Spleen (tissue), 11 donors: ENCODE measurements at regions not wholly inside any gene's neighbourhood (a gene's known extent, or its start where the extent isn't known, plus 50 kb on each side); places are given as distances from the start of the nearest gene placed in this dataset.

Experiments
- DNase-seq: peaks from one replicate; pipeline ENCODE4 v3.0.0-alpha.2; 2020
- H3K27ac ChIP-seq, 8 donors: fragments of 200-600 bp; sonication (generic) in 7 of 8; 1 replicate in 4 of 8; 2 replicates in 4 of 8; pipeline versions ENCODE4 v1.5.0 to v1.8.0; 2016 to 2021; ENCODE audit warnings: inconsistent platforms in 4 of 8, mild to moderate bottlenecking in 4 of 8, moderate library complexity in 1 of 8
- H3K27me3 ChIP-seq, 7 donors: fragments of 200-600 bp; sonication (generic) in 6 of 7; replicated peaks in 1 of 7; 1 replicate in 4 of 7; 2 replicates in 3 of 7; pipeline versions ENCODE4 v1.5.0 to v1.8.0; 2016 to 2021; ENCODE audit warnings: inconsistent platforms in 3 of 7, mild to moderate bottlenecking in 1 of 7
- H3K36me3 ChIP-seq, 6 donors: fragments of 200-600 bp; sonication (generic) in 5 of 6; 1 replicate in 4 of 6; 2 replicates in 2 of 6; pipeline versions ENCODE4 v1.5.0 to v1.8.0; 2016 to 2021; ENCODE audit warnings: inconsistent platforms in 2 of 6
- H3K4me1 ChIP-seq, 6 donors: fragments of 200-600 bp; sonication (generic) in 5 of 6; 1 replicate in 3 of 6; 2 replicates in 3 of 6; pipeline versions ENCODE4 v1.5.0 to v1.8.0; 2016 to 2021; ENCODE audit warnings: inconsistent platforms in 3 of 6
- H3K4me3 ChIP-seq, 8 donors: fragments of 200-600 bp; sonication (generic) in 7 of 8; 1 replicate in 4 of 8; 2 replicates in 4 of 8; pipeline versions ENCODE4 v1.5.0 to v1.8.0; 2016 to 2021; ENCODE audit warnings: inconsistent platforms in 4 of 8, mild to moderate bottlenecking in 4 of 8, moderate library complexity in 2 of 8
- H3K9me3 ChIP-seq, 8 donors: fragments of 200-600 bp; sonication (generic) in 7 of 8; 1 replicate in 4 of 8; 2 replicates in 4 of 8; pipeline versions ENCODE4 v1.5.0 to v1.8.0; 2016 to 2021; ENCODE audit warnings: inconsistent platforms in 4 of 8
- POLR2A ChIP-seq, 3 donors: fragments of 450-650 bp; IDR thresholded peaks; one replicate each; pipeline ENCODE4 v1.5.1; 2017; ENCODE audit warnings: antibody characterized with exemption in 3 of 3, mild to moderate bottlenecking in 1 of 3
- POLR2AphosphoS5 ChIP-seq, 3 donors: sonication (generic); formaldehyde crosslinking; IDR thresholded peaks; one replicate each; pipeline ENCODE4 v1.5.1; 2017; ENCODE audit warnings: antibody characterized with exemption in 3 of 3
- WGBS, 5 donors: extraction: QIAGEN DNeasy Blood & Tissue Kit in 3 of 5; methylation state at CpG; one replicate each; pipeline versions ENCODE4 v1.1.5 to v1.1.7; 2013 to 2018; 5-methylcytosine and 5-hydroxymethylcytosine counted together
- intact Hi-C: fragments of 100-400 bp; cut with DNase I; formaldehyde crosslinking; loops from one replicate; pipeline ENCODE4 v1.15.0; 2023; ENCODE audit warnings: low total_unique reads
- TF ChIP-seq, protein P1 (sequence below), 11 experiments: fragments of 200-600 bp in 7 of 11; fragments of 450-650 bp in 4 of 11; sonication (generic) in 4 of 11; IDR thresholded peaks in 8 of 11; conservative IDR thresholded peaks in 3 of 11; 1 replicate in 7 of 11; 2 replicates in 4 of 11; pipeline versions ENCODE4 v1.4.0 to v1.8.0; 2016 to 2021; ENCODE audit warnings: antibody characterized with exemption in 11 of 11, inconsistent platforms in 4 of 11, mild to moderate bottlenecking in 1 of 11
- donor health status: healthy with polysubstance abuse.
- donor health status: DM: no; HTN: no; CAD: no; lungs with moderate emphysema.
- donor health status: DM: no; HTN: no; CAD: no.
- donor health status: Bipolar disorder and iron deficiency.
- donor health status: healthy.
- donor health status: DM: no; HTN: no; CAD: no.
- donor health status: DM: yes; HTN: yes; CAD: no.

DNA sequence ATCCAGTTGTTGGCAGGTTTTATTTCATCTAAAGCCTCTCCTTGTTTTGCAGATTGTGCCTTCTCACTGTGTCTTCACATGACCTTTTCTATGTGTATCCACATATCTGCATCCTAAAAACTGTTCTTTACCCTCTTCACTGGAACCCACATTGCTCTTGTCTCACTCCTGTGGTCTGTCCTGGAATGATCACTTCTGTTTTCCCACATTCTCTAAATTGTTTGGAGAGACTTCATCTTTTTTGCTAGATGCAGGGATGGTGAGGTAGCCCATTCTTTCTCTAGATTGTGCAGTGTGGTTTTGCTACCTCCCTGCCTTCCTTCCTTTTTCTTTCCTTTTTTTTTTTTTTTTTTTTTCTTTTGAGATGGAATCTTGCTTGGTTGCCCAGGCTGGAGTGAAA, 608.6 kb upstream of the MIR17HG start:
- intact Hi-C loops = no loop called here
- Histone ChIP-seq H3K4me1 (no peaks in the 10 kb centered on the region), H3K9me3 (peaks cover 0 to 38% (median 23%) of the 10 kb centered on the region in 8 donors), H3K36me3 (no peaks in the 10 kb centered on the region), H3K27me3 (no peaks in the 10 kb centered on the region), H3K4me3 (no peak overlapping the region), H3K27ac (no peak overlapping the region)
- no peak for DNase-seq
- TF ChIP-seq POLR2A (IDR thresholded peaks at IDR 0.05) = no peak
- no peak for TF ChIP-seq POLR2AphosphoS5 (IDR thresholded peaks at IDR 0.05)
- TF ChIP-seq, protein P1, sequence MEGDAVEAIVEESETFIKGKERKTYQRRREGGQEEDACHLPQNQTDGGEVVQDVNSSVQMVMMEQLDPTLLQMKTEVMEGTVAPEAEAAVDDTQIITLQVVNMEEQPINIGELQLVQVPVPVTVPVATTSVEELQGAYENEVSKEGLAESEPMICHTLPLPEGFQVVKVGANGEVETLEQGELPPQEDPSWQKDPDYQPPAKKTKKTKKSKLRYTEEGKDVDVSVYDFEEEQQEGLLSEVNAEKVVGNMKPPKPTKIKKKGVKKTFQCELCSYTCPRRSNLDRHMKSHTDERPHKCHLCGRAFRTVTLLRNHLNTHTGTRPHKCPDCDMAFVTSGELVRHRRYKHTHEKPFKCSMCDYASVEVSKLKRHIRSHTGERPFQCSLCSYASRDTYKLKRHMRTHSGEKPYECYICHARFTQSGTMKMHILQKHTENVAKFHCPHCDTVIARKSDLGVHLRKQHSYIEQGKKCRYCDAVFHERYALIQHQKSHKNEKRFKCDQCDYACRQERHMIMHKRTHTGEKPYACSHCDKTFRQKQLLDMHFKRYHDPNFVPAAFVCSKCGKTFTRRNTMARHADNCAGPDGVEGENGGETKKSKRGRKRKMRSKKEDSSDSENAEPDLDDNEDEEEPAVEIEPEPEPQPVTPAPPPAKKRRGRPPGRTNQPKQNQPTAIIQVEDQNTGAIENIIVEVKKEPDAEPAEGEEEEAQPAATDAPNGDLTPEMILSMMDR (IDR thresholded peaks at IDR 0.05 in 8 of 11, conservative IDR thresholded peaks at IDR 0.05 in 3 of 11) = no peak

DNA sequence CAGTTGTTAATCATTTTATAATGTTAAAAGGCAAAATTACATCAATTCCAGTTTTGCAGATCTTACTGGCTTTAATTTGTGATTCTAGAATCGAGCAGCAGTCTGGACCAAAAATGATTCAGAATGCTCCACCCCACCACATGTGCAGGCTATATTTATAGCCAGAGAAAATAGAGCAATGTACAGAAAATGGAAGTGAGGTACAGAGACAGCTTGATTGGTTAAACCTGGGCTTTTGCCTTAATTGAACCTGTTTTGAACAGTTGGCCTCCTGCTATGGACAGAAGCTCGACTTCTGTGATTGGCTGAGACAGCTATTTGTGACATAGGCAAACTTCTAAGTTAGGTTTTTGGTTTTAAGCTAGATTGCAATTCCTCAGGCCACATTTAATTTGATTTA, 607.4 kb upstream of the MIR17HG start:
- Histone ChIP-seq H3K4me3 (no peak overlapping the region), H3K36me3 (no peaks in the 10 kb centered on the region), H3K27ac (no peak overlapping the region), H3K4me1 (no peaks in the 10 kb centered on the region), H3K27me3 (no peaks in the 10 kb centered on the region), H3K9me3 (peaks cover 0 to 27% (median 22%) of the 10 kb centered on the region in 8 donors)
- TF ChIP-seq POLR2AphosphoS5 (IDR thresholded peaks at IDR 0.05) (no peak), POLR2A (IDR thresholded peaks at IDR 0.05) (no peak)
- TF ChIP-seq, protein P1 (IDR thresholded peaks at IDR 0.05 in 8 of 11, conservative IDR thresholded peaks at IDR 0.05 in 3 of 11) = no peak
- DNase-seq = no peak
- 64 to 77% (median 67%) methylated on average over 2 of the region's 2 CpGs for WGBS, 5 donors
- intact Hi-C loops = no loop called here

DNA sequence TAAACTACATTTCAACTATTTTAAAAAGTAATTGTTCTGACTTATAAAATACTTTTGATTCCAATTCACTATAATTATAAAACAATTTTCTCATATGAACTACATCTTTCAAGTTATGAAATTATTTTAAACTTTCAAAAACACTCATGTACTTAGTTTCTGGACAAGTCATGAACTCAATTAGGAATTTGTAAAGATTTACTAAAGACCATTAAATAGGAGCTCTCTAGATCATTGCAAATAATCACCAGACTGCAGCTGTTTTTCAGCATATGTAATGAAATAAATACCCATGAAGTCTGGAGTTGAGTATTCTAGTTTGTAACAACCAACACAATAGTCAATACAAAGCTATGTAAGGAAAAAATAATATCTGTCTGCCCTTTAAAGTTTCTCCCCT, 605.1 kb upstream of the MIR17HG start:
- no peaks in the 10 kb centered on the region for H3K36me3 ChIP-seq
- TF ChIP-seq, protein P1 (IDR thresholded peaks at IDR 0.05 in 8 of 11, conservative IDR thresholded peaks at IDR 0.05 in 3 of 11) = no peak

DNA sequence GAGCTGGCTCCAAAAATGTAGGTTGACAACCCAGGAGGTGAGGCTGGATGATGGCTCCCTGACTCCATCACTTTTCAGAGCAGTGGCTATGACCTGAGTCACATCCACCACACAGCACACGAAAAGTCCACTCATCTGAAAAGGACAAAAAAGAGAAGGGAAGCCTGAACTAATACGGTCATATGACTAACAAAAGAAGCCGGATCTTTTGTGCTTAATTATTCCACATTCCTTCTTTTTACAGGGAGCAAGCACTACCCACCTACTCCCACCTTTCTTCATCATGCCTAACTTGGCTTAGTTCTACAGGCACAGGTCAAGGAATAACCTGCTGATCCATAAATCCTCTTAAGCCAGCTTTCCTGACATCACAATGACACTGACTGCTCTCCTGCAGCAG, 601.3 kb upstream of the MIR17HG start:
- Histone ChIP-seq H3K4me3 (no peak overlapping the region), H3K9me3 (no peaks in the 10 kb centered on the region), H3K36me3 (no peaks in the 10 kb centered on the region), H3K27me3 (no peaks in the 10 kb centered on the region), H3K4me1 (no peaks in the 10 kb centered on the region), H3K27ac (no peak overlapping the region)
- no peak for DNase-seq
- WGBS, 5 donors = 81 to 96% (median 90%) methylated on average over 3 of the region's 3 CpGs
- TF ChIP-seq, protein P1 (IDR thresholded peaks at IDR 0.05 in 8 of 11, conservative IDR thresholded peaks at IDR 0.05 in 3 of 11) = no peak
- no peak for TF ChIP-seq POLR2A (IDR thresholded peaks at IDR 0.05)
- TF ChIP-seq POLR2AphosphoS5 (IDR thresholded peaks at IDR 0.05) = no peak
- intact Hi-C loops = no loop called here

More for the DNA sequence above, 605.1 kb upstream of the MIR17HG start:
- no peaks in the 10 kb centered on the region for H3K27me3 ChIP-seq
- no peak overlapping the region for H3K27ac ChIP-seq
- no peak overlapping the region for H3K4me3 ChIP-seq
- H3K4me1 ChIP-seq = no peaks in the 10 kb centered on the region
- peaks cover 0 to 5% (median under 1%) of the 10 kb centered on the region in 8 donors for H3K9me3 ChIP-seq
- intact Hi-C loops = no loop called here
- DNase-seq = no peak
